ENCODE measurements at regions not wholly inside any gene's neighbourhood (a gene's known extent, or its start where the extent isn't known, plus 50 kb on each side); places are given as distances from the start of the nearest gene placed in this dataset.

DNA sequence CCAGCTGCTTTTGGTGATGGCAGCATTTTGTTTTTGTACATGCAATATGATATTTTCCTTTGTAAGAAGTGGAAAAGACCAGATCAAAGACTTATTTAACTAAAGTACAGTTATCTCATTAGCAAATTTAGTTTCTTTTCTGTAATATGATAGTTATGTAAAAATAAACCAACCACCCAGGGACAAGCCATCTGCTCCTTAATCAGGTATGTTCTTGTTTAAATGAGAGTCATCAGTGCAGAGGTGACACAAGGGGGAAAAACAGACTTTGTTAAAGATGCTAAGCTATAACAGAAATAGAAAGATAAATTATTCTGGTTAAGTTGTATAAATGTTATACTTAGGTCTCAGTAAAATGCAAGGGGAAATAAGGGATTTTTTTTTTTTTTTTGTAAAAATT lies 805.7 kb upstream of the SEMA6A start:
- H3K27me3 ChIP-seq (replicated peaks; ENCODE audit: insufficient read depth, low read length): no peaks in the 10 kb centered on the region
- TF ChIP-seq, protein P1, sequence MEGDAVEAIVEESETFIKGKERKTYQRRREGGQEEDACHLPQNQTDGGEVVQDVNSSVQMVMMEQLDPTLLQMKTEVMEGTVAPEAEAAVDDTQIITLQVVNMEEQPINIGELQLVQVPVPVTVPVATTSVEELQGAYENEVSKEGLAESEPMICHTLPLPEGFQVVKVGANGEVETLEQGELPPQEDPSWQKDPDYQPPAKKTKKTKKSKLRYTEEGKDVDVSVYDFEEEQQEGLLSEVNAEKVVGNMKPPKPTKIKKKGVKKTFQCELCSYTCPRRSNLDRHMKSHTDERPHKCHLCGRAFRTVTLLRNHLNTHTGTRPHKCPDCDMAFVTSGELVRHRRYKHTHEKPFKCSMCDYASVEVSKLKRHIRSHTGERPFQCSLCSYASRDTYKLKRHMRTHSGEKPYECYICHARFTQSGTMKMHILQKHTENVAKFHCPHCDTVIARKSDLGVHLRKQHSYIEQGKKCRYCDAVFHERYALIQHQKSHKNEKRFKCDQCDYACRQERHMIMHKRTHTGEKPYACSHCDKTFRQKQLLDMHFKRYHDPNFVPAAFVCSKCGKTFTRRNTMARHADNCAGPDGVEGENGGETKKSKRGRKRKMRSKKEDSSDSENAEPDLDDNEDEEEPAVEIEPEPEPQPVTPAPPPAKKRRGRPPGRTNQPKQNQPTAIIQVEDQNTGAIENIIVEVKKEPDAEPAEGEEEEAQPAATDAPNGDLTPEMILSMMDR (IDR thresholded peaks at IDR 0.05; ENCODE audit: low read length): no peak
- TF ChIP-seq EZH2 (optimal IDR thresholded peaks at IDR 0.05; ENCODE audit: low read depth, low read length): no peak
- no peak for TF ChIP-seq EZH2phosphoT487 (IDR thresholded peaks at IDR 0.05; ENCODE audit: low read length)
- H3K4me2 ChIP-seq (ENCODE audit: low read depth, low read length): no peak overlapping the region

DNA sequence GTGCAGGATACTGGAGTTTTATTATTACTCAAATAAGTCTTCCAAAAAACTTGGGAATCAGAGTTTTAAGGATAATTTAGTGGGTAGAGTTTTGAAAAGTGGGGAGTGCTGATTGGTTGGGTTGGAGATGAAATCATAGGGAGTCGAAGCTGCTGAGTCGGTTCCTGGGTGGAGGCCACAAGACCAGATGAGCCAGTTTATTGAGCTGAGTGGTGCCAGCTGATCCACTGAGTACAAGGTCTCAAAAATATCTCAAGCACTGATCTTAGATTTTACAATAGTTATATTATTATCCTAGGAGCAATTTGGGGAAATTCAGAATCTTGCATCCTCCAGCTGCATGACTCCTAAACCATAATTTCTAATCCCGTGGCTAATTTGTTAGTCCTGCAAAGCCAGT lies 804.9 kb upstream of the SEMA6A start:
- TF ChIP-seq EZH2 (optimal IDR thresholded peaks at IDR 0.05; ENCODE audit: low read depth, low read length) (no peak), EZH2phosphoT487 (IDR thresholded peaks at IDR 0.05; ENCODE audit: low read length) (no peak)
- TF ChIP-seq, protein P1 (IDR thresholded peaks at IDR 0.05; ENCODE audit: low read length): no peak
- H2AFZ ChIP-seq (ENCODE audit: low read length): no peak overlapping the region
- no peaks in the 10 kb centered on the region for H3K9me3 ChIP-seq (replicated peaks; ENCODE audit: insufficient read depth, low read length)
- no peaks in the 10 kb centered on the region for H3K79me2 ChIP-seq (ENCODE audit: low read length)
- no peaks in the 10 kb centered on the region for H3K9me2 ChIP-seq (replicated peaks; ENCODE audit: insufficient read depth, low read length)
- H4K20me1 ChIP-seq (ENCODE audit: insufficient read depth, low read length): no peaks in the 10 kb centered on the region
- H3K4me3 ChIP-seq (ENCODE audit: low read length): no peak overlapping the region
- no peak overlapping the region for H3K27ac ChIP-seq (ENCODE audit: low read length)
- DNase-seq: no peak
- no peaks in the 10 kb centered on the region for H3K4me1 ChIP-seq (ENCODE audit: low read length)
- no peaks in the 10 kb centered on the region for H3F3A ChIP-seq (ENCODE audit: insufficient read depth, low read length)
- H3K9ac ChIP-seq (ENCODE audit: low read length): no peak overlapping the region
- no peak overlapping the region for H3K4me2 ChIP-seq (ENCODE audit: low read depth, low read length)
- no peaks in the 10 kb centered on the region for H3K27me3 ChIP-seq (replicated peaks; ENCODE audit: insufficient read depth, low read length)
- H3K36me3 ChIP-seq (replicated peaks; ENCODE audit: insufficient read depth, low read length): no peaks in the 10 kb centered on the region

More for the DNA sequence above, 805.7 kb upstream of the SEMA6A start:
- Histone ChIP-seq H2AFZ (ENCODE audit: low read length) (no peak overlapping the region), H3K79me2 (ENCODE audit: low read length) (no peaks in the 10 kb centered on the region), H3K9me2 (replicated peaks; ENCODE audit: insufficient read depth, low read length) (no peaks in the 10 kb centered on the region), H3K36me3 (replicated peaks; ENCODE audit: insufficient read depth, low read length) (no peaks in the 10 kb centered on the region), H3K9ac (ENCODE audit: low read length) (no peak overlapping the region), H3K9me3 (replicated peaks; ENCODE audit: insufficient read depth, low read length) (no peaks in the 10 kb centered on the region), H3K4me3 (ENCODE audit: low read length) (no peak overlapping the region), H3K4me1 (ENCODE audit: low read length) (no peaks in the 10 kb centered on the region), H4K20me1 (ENCODE audit: insufficient read depth, low read length) (no peaks in the 10 kb centered on the region), H3F3A (ENCODE audit: insufficient read depth, low read length) (no peaks in the 10 kb centered on the region), H3K27ac (ENCODE audit: low read length) (no peak overlapping the region)
- DNase-seq: no peak

DNA sequence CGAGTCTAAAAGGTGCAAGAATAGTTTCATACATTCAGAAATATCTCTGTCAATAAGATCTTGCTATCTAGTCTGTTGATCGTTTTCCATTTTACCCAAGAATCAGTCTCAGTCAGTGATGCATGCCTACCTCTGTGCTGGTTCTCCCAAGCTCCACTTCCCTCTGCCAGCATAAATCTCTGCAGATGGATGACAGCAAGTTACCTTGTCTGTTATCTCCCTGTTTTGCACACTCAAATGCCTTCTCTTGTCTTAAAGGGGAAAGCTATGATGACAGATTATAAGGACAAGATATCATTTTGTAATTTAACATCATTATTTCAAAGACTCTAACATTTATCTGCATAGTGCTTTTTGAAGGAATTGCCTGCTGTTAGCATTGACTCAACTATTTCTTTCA lies 802.1 kb upstream of the SEMA6A start:
- H3K9me2 ChIP-seq (replicated peaks; ENCODE audit: insufficient read depth, low read length): no peaks in the 10 kb centered on the region
- no peak for DNase-seq
- no peaks in the 10 kb centered on the region for H3K27me3 ChIP-seq (replicated peaks; ENCODE audit: insufficient read depth, low read length)
- H2AFZ ChIP-seq (ENCODE audit: low read length): no peak overlapping the region
- H3K4me1 ChIP-seq (ENCODE audit: low read length): no peaks in the 10 kb centered on the region
- H3K4me2 ChIP-seq (ENCODE audit: low read depth, low read length): no peak overlapping the region
- H3K9me3 ChIP-seq (replicated peaks; ENCODE audit: insufficient read depth, low read length): no peaks in the 10 kb centered on the region
- no peaks in the 10 kb centered on the region for H3F3A ChIP-seq (ENCODE audit: insufficient read depth, low read length)
- no peak overlapping the region for H3K27ac ChIP-seq (ENCODE audit: low read length)
- TF ChIP-seq EZH2phosphoT487 (IDR thresholded peaks at IDR 0.05; ENCODE audit: low read length) (no peak), EZH2 (optimal IDR thresholded peaks at IDR 0.05; ENCODE audit: low read depth, low read length) (no peak)
- TF ChIP-seq, protein P1 (IDR thresholded peaks at IDR 0.05; ENCODE audit: low read length): no peak
- no peaks in the 10 kb centered on the region for H3K36me3 ChIP-seq (replicated peaks; ENCODE audit: insufficient read depth, low read length)
- H3K79me2 ChIP-seq (ENCODE audit: low read length): no peaks in the 10 kb centered on the region
- no peak overlapping the region for H3K4me3 ChIP-seq (ENCODE audit: low read length)
- H4K20me1 ChIP-seq (ENCODE audit: insufficient read depth, low read length): no peaks in the 10 kb centered on the region
- no peak overlapping the region for H3K9ac ChIP-seq (ENCODE audit: low read length)
